Stomach (tissue), 4 donors: ENCODE measurements at regions not wholly inside any gene's neighbourhood (a gene's known extent, or its start where the extent isn't known, plus 50 kb on each side); places are given as distances from the start of the nearest gene placed in this dataset.

ENCODE experiments used
- CTCF ChIP-seq, 7 experiments: fragments of 450-650 bp in 4 of 7; fragments of 200-600 bp in 3 of 7; sonication (generic) in 3 of 7; IDR thresholded peaks; one replicate each; pipeline ENCODE4 v1.5.1; 2016 to 2019; ENCODE audit warnings: antibody characterized with exemption in 7 of 7, control low read depth in 2 of 7, mild to moderate bottlenecking in 1 of 7
- EP300 ChIP-seq: sonication (generic); formaldehyde crosslinking; IDR thresholded peaks from one replicate; pipeline ENCODE4 v1.6.1; 2017; ENCODE audit warnings: antibody characterized with exemption

DNA sequence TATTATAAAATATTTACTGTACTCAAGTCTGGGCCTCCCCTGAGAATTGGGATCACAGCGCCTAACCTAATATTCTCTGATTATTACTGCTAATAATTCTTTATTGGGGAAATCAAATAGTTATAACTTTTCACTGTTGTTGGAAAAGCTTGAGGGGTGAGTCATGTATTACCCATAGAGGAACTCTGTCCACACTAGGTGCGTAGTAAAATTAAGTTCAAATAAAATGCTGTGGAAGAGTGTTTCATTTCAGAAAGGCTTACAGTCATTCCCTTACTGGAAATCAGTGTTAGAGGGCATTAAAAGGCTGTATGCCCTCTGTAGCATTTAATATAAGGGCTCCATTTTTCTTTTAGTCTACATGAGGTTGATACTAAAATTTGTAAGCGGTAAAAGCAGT, 135.0 kb upstream of the NFIA start:
- TF ChIP-seq CTCF (IDR thresholded peaks at IDR 0.05) (no peak), EP300 (no peak)
